SK-N-SH treated with all-trans-retinoic acid at 6 μM for 48 hours (cell line): ENCODE measurements at regions not wholly inside any gene's neighbourhood (a gene's known extent, or its start where the extent isn't known, plus 50 kb on each side); places are given as distances from the start of the nearest gene placed in this dataset.

Experiments
- ESRRG ChIP-seq: fragments of 250-450 bp; sonication (Bioruptor Pico); IDR thresholded peaks from 2 replicates; pipeline ENCODE4 v1.6.1; 2021; ENCODE audit warnings: mild to moderate bottlenecking
- OSR1 ChIP-seq: fragments of 250-450 bp; sonication (Bioruptor Pico); IDR thresholded peaks from 2 replicates; pipeline ENCODE4 v1.8.0; 2022; ENCODE audit warnings: moderate library complexity, mild to moderate bottlenecking, inconsistent platforms
- ZC3H10 ChIP-seq: fragments of 250-450 bp; sonication (Bioruptor Pico); IDR thresholded peaks from 2 replicates; pipeline ENCODE4 v1.5.1; 2021; ENCODE audit warnings: mild to moderate bottlenecking, moderate library complexity
- ZFP30 ChIP-seq: fragments of 450-650 bp; formaldehyde crosslinking; IDR thresholded peaks from 2 replicates; pipeline ENCODE4 v1.5.0; 2022; ENCODE audit warnings: mild to moderate bottlenecking, moderate library complexity

DNA sequence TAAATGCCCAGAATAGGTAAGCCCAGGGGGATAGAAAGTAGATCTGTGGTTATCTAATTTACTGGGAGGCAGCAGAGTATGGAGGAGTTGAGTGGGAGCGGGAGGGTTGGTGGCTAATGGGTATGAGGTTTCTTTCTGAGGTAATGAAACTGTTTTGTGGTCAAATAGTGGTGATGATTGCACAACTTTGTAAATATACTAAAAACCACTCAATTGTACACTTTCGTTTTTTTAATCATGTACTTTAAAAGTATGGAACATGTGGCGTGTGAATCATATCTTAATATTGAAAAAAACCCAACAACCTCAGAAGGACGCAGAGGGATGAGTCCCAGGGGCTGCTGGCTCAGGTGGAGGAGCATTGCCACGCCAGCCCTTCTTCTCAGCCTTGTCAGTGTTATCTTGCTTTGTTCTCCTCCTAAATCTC, 118.1 kb downstream of the WDR11 start:
- TF ChIP-seq OSR1 (CRISPR knock-in tag) (no peak), ZFP30 (no peak), ESRRG (CRISPR knock-in tag) (no peak), ZC3H10 (CRISPR knock-in tag) (no peak)
